GM12875 (cell line): ENCODE measurements at regions not wholly inside any gene's neighbourhood (a gene's known extent, or its start where the extent isn't known, plus 50 kb on each side); places are given as distances from the start of the nearest gene placed in this dataset.

Source experiments
- H3K4me3 ChIP-seq: one replicate; pipeline ENCODE4 v1.5.1; 2011; ENCODE audit warnings: low read depth, low read length, control low read depth
- TF ChIP-seq, protein P1 (sequence below): IDR thresholded peaks from 2 replicates; pipeline ENCODE4 v1.5.1; 2011; ENCODE audit warnings: low read depth, mild to moderate bottlenecking, control low read depth, inconsistent platforms, low read length, moderate library complexity, borderline replicate concordance; ENCODE audit not compliant: insufficient read depth

DNA sequence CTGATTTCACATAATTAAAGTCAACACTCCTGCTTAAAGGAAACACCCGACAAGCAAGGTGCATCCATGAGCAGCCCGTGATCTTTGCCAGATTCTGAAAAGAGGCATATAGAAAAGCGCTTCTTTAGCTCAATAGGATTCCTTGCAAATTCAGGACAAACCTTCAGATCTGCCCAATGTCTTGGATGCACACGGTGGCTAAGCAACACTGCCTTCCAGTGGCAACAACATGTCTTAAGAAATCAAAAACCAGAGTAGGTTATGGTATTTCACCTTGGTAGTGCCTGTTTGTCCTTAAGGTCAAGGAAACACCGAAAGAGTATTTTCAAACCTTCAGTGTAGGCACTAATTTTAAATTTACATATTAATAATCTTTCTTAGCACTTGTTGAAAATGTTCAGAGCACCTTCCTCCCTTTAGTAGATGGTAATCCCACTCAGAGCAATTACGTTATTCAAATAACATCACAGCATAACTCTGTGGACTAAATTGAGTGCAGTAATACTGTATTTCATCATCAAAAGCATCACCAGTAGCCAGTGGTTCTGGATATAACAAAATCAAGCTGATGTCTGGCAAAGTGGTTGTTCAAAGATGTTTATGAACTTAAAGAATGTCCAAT is 58.0 kb upstream of the CDKN3 start:
- no peak overlapping the region for H3K4me3 ChIP-seq
- TF ChIP-seq, protein P1, sequence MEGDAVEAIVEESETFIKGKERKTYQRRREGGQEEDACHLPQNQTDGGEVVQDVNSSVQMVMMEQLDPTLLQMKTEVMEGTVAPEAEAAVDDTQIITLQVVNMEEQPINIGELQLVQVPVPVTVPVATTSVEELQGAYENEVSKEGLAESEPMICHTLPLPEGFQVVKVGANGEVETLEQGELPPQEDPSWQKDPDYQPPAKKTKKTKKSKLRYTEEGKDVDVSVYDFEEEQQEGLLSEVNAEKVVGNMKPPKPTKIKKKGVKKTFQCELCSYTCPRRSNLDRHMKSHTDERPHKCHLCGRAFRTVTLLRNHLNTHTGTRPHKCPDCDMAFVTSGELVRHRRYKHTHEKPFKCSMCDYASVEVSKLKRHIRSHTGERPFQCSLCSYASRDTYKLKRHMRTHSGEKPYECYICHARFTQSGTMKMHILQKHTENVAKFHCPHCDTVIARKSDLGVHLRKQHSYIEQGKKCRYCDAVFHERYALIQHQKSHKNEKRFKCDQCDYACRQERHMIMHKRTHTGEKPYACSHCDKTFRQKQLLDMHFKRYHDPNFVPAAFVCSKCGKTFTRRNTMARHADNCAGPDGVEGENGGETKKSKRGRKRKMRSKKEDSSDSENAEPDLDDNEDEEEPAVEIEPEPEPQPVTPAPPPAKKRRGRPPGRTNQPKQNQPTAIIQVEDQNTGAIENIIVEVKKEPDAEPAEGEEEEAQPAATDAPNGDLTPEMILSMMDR: peak; percentile 42; the same call in 1 of the 2 replicates

DNA sequence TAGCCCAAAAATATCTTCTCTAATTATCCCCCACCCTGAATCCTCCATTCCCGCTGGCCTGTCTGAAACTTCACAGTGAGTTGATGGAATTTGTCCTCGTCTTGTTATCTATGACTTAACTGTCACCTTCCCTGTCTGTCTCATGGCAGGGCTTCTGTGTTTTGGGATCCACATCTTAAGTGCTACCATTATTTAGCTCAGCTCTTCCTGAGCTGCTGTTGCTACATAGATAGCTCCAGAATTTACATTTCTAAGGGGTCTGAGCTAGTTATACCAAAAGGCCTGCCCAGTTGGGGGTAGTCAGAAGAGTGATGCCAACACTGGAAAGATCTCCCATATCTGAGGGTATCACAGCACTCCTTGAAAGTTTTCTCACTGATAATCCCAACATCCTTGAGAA is 57.0 kb upstream of the CDKN3 start:
- H3K4me3 ChIP-seq: no peak overlapping the region
- TF ChIP-seq, protein P1: no peak

DNA sequence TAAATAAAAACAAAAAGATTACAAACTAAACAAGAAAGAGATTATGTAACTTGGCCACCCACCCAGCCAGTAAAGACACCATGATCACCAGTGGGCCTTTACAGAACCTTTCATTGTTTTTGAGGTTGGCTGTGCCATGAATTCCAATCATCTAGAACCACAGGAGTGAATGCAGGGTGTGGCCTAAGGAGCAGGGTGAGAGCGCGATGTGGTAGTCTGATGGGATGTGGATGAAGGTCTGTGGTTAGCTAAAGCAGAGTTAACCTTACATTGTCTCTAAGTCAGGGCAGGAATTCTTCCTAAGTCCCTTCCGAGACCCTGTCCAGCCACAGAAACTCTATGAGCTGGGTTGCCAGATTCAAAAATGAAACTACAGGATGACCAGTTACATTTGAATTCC is 54.0 kb upstream of the CDKN3 start:
- TF ChIP-seq, protein P1: no peak
- H3K4me3 ChIP-seq: no peak overlapping the region

DNA sequence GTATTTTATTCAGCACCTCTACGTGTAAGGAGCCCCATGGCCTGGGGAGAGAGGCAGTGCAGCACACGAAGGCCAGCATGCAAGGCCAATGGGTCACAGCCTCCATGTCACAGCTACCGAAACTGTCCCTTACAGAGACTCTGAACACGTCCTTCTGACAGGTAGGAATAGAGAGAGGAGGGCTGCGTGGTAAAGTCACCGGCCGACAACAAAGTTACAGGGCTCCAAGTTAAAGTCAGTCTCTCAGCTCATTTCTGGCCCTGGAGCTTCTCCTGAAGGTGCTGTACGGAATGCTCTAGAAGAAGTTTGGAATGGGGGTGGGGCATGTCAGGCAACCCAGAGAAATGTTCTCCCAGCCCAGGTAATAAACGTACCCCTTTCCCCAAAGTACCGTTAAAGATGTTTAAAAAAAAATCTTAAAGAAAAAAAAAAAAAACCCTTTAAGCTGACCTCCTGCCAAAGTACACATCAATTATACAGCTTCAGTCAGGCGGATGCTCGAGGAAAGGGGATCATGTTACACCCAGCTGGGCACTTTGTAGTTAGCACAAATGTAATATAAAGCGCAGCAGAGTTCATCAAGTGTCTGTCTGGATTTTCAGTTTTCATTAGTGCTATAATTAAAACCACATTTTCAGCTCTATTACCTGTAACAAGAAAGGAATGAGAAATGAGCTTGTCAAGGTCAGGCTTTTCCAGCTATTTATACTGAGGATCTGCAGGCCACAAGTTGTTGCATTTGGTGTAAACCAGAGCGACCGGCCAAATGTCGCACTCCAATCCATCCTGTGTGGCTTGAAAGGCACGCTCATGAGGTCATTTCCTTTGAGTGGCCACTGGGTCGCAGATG is 53.3 kb upstream of the CDKN3 start:
- TF ChIP-seq, protein P1: no peak
- H3K4me3 ChIP-seq: no peak overlapping the region

DNA sequence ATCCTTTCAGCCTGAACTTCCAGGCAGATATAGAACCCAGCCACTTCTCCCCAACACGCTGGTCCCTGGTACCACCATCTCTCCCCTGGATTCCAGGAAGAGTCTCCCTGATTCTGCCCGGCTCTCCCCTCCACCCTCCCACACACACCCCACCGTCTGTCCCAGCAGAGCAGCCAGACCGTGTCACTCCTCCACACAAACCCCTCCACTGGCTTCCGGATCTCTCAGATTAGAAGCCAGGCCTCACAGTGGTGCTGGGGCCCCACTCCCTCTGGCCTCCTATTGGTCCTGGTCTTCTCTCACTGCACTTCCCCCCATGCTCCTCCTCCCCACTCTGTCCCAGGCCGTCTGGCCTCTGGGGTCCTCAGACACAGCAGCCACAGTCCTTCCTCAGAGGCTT is 52.4 kb upstream of the CDKN3 start:
- H3K4me3 ChIP-seq: no peak overlapping the region
- TF ChIP-seq, protein P1: no peak

DNA sequence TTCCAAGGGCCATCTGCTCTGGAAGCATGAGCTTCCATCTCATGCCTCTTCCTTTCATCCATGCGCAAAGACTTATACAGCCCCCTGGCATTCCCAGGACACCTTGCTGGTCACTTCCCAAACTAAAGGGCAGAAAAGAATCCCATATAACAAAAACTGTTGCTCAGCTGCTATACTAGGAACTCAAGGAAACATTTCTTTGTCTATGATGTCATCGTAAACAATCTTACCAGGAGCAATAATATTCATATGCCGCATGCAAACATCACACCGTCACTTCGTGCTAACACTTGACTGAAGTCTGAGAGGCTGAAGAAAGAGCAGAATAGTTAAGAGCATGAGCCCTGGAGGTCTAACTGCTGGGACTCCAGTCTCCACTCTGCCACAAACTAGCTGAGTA is 50.5 kb upstream of the CDKN3 start:
- TF ChIP-seq, protein P1: no peak
- H3K4me3 ChIP-seq: no peak overlapping the region
